Ishikawa (cell line): ENCODE measurements at regions not wholly inside any gene's neighbourhood (a gene's known extent, or its start where the extent isn't known, plus 50 kb on each side); places are given as distances from the start of the nearest gene placed in this dataset.

ENCODE experiments used
- CEBPB ChIP-seq: IDR thresholded peaks from 2 replicates; pipeline ENCODE4 v1.6.1; 2012
- CREB1 ChIP-seq: IDR thresholded peaks from 2 replicates; pipeline ENCODE4 v1.6.1; 2012; ENCODE audit warnings: low read depth
- EGR1 ChIP-seq: IDR thresholded peaks from 2 replicates; pipeline ENCODE4 v1.6.1; 2012
- EP300 ChIP-seq: IDR thresholded peaks from 2 replicates; pipeline ENCODE4 v1.6.1; 2012; ENCODE audit warnings: borderline replicate concordance
- FOXM1 ChIP-seq: IDR thresholded peaks from 2 replicates; pipeline ENCODE4 v1.6.1; 2012; ENCODE audit warnings: low read depth, borderline replicate concordance
- MAX ChIP-seq: IDR thresholded peaks from 2 replicates; pipeline ENCODE4 v1.6.1; 2012
- NFIC ChIP-seq: IDR thresholded peaks from 2 replicates; pipeline ENCODE4 v1.6.1; 2012
- RAD21 ChIP-seq: IDR thresholded peaks from 2 replicates; pipeline ENCODE4 v1.6.1; 2012; ENCODE audit warnings: low read depth
- REST ChIP-seq: IDR thresholded peaks from 2 replicates; pipeline ENCODE4 v1.6.1; 2012; ENCODE audit warnings: low read depth, mild to moderate bottlenecking
- TAF1 ChIP-seq: IDR thresholded peaks from 2 replicates; pipeline ENCODE4 v1.6.1; 2012; ENCODE audit warnings: low read depth, mild to moderate bottlenecking
- TCF12 ChIP-seq: IDR thresholded peaks from 2 replicates; pipeline ENCODE4 v1.6.1; 2012; ENCODE audit warnings: low read depth
- TEAD4 ChIP-seq: IDR thresholded peaks from 2 replicates; pipeline ENCODE4 v1.6.1; 2012
- USF1 ChIP-seq: IDR thresholded peaks from 2 replicates; pipeline ENCODE4 v1.6.1; 2012
- YY1 ChIP-seq: IDR thresholded peaks from 2 replicates; pipeline ENCODE4 v1.6.1; 2012; ENCODE audit warnings: low read depth
- ZBTB7A ChIP-seq: IDR thresholded peaks from 2 replicates; pipeline ENCODE4 v1.6.1; 2012; ENCODE audit warnings: low read depth

DNA sequence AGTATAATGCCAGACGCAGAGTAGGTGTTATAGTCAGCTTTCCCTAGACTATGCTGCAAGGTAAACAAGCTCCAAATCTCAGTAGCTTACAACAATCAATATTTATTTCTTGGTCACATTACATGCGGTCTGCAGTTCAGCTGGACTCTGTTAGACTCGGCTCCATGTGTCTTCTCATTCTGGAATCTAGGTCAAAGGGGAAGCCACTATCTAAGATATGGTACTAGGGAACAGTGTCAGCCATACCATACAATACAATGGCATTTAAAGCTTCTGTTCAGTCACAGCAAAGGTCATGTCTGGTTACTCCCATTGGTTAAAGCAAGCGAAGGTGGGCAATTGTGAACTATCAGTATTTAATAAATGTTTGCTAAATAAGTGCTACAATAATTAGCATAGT lies 65.3 kb upstream of the SERTM1 start:
- TF ChIP-seq MAX = no peak
- no peak for TF ChIP-seq REST
- no peak for TF ChIP-seq RAD21
- TF ChIP-seq EGR1 = no peak
- no peak for TF ChIP-seq ZBTB7A
- no peak for TF ChIP-seq YY1
- no peak for TF ChIP-seq TAF1
- no peak for TF ChIP-seq CREB1
- TF ChIP-seq CEBPB = no peak
- TF ChIP-seq FOXM1 = no peak
- no peak for TF ChIP-seq TEAD4
- no peak for TF ChIP-seq TCF12
- no peak for TF ChIP-seq USF1

GRCh38 chr13:36612230-36612629 lies 61.6 kb upstream of the SERTM1 start:
- TF ChIP-seq YY1 (no peak), EP300 (no peak), RAD21 (no peak), ZBTB7A (no peak), CEBPB (no peak), CREB1 (no peak), FOXM1 (no peak), REST (no peak), MAX (no peak), TEAD4 (no peak), TAF1 (no peak), NFIC (no peak), TCF12 (no peak)

DNA sequence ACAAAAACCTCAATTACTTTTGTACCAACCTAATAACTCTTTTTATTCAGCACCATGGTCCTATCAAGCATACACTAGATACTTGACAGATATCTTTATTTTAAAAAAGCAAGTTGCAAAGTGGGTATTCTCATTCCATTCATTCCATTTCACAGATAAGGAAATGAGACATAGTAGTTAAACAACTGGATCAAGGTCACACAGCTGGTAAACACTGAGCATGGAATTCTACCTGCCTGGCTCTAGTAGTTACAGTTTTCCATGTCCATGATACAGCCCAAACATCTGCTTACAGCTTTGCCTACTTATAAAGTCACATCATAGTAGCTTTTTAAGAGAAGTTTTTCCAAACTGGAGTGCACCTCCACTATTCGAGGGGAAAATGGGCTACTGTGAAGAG lies 57.1 kb upstream of the SERTM1 start:
- no peak for TF ChIP-seq ZBTB7A
- TF ChIP-seq NFIC = no peak
- no peak for TF ChIP-seq FOXM1
- no peak for TF ChIP-seq EGR1
- no peak for TF ChIP-seq CEBPB
- no peak for TF ChIP-seq REST

DNA sequence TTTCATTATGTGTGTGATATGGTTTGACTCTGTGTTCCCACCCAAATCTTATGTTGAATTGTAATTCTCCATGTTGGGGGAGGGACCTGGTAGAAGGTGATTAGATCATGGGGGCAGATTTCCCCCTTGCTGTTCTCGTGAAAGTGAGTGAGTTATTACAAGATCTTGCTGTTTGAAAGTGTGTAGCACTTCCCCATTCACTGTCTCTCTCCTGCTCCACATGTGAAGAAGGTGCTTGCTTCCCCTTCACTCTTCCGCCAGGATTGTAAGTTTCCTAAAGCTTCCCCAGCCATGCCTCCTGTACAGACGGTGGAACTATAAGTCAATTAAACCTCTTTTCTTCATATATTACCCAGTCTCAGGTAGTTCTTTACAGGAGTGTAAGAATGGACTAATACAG lies 54.3 kb upstream of the SERTM1 start:
- TF ChIP-seq FOXM1 = no peak
- no peak for TF ChIP-seq TAF1
- no peak for TF ChIP-seq CREB1
- no peak for TF ChIP-seq EGR1
